OCI-LY7 (cell line): ENCODE measurements at regions not wholly inside any gene's neighbourhood (a gene's known extent, or its start where the extent isn't known, plus 50 kb on each side); places are given as distances from the start of the nearest gene placed in this dataset.

Source experiments
- BruUV-seq: library from RNA; stranded (reverse); fragments of 400-500 nt; replicated peaks from 2 replicates; lab custom pipeline; 2021; lab: Mats Ljungman, UMichigan
- CTCF ChIA-PET: fragments of 300-600 bp; sonication (Branson Sonifier 250); formaldehyde crosslinking; loops from one replicate; lab custom pipeline; 2022; ENCODE audit warnings: antibody characterized with exemption; ENCODE audit not compliant: unreplicated experiment; lab: Charles Lee
- POLR2A ChIA-PET: fragments of 300-600 bp; sonication (Branson Sonifier 250); formaldehyde crosslinking; loops from one replicate; lab custom pipeline; 2022; ENCODE audit warnings: antibody characterized with exemption; lab: Charles Lee
- DNase-seq: peaks from one replicate; pipeline ENCODE4 v3.0.0-alpha.2; 2015; ENCODE audit warnings: low spot score
- H2AFZ ChIP-seq: fragments of 200-600 bp; sonication (generic), shearing (Covaris generic); 2 replicates; pipeline ENCODE4 v1.6.1; 2014; ENCODE audit warnings: mild to moderate bottlenecking, antibody characterized with exemption, low read length, moderate library complexity
- H3K27ac ChIP-seq: fragments of 200-600 bp; sonication (generic); 2 replicates; pipeline ENCODE4 v1.5.1; 2014; ENCODE audit warnings: mixed run types, low read depth, mild to moderate bottlenecking, moderate library complexity, low read length, inconsistent platforms; ENCODE audit not compliant: poor library complexity, severe bottlenecking
- H3K36me3 ChIP-seq: fragments of 200-600 bp; sonication (generic); 2 replicates; pipeline ENCODE4 v1.6.1; 2014; ENCODE audit warnings: mild to moderate bottlenecking, antibody characterized with exemption, low read length, moderate library complexity, mixed read lengths; ENCODE audit not compliant: insufficient read depth
- H3K4me1 ChIP-seq: fragments of 200-600 bp; sonication (generic); 2 replicates; pipeline ENCODE4 v1.5.1; 2014; ENCODE audit warnings: mild to moderate bottlenecking, low read length; ENCODE audit not compliant: insufficient read depth, poor library complexity, severe bottlenecking
- H3K4me2 ChIP-seq: fragments of 200-600 bp; sonication (generic); 2 replicates; pipeline ENCODE4 v1.6.1; 2014; ENCODE audit warnings: mild to moderate bottlenecking, low read length
- H3K4me3 ChIP-seq: fragments of 200-600 bp; sonication (generic); 2 replicates; pipeline ENCODE4 v1.5.1; 2014; ENCODE audit warnings: mild to moderate bottlenecking, low read depth, low read length; ENCODE audit not compliant: poor library complexity, severe bottlenecking
- H3K79me2 ChIP-seq: fragments of 200-600 bp; sonication (generic); 2 replicates; pipeline ENCODE4 v1.6.1; 2016; ENCODE audit warnings: low read depth, mild to moderate bottlenecking, low read length, moderate library complexity, mixed read lengths; ENCODE audit not compliant: insufficient read depth
- H3K9me2 ChIP-seq: fragments of 200-600 bp; sonication (generic); 2 replicates; pipeline ENCODE4 v1.6.1; 2016; ENCODE audit warnings: mild to moderate bottlenecking, low read length, mixed read lengths; ENCODE audit not compliant: insufficient read depth
- H3K9me3 ChIP-seq: fragments of 200-600 bp; sonication (generic); 2 replicates; pipeline ENCODE4 v1.6.1; 2014; ENCODE audit warnings: mild to moderate bottlenecking, mixed run types, low read length, mixed read lengths
- H4K20me1 ChIP-seq: fragments of 200-600 bp; sonication (generic); 2 replicates; pipeline ENCODE4 v1.6.1; 2014; ENCODE audit warnings: mild to moderate bottlenecking, antibody characterized with exemption, low read length, moderate library complexity, mixed read lengths; ENCODE audit not compliant: insufficient read depth
- CTCF ChIP-seq: fragments of 200-600 bp; sonication (generic); conservative IDR thresholded peaks from 2 replicates; pipeline ENCODE4 v1.5.1; 2014; ENCODE audit warnings: mild to moderate bottlenecking, antibody characterized with exemption, low read length, moderate library complexity, mixed read lengths
- EZH2phosphoT487 ChIP-seq: fragments of 200-600 bp; sonication (generic); IDR thresholded peaks from 2 replicates; pipeline ENCODE4 v1.6.1; 2018; ENCODE audit warnings: low read depth, borderline replicate concordance, mild to moderate bottlenecking, mixed run types, antibody characterized with exemption, low read length, moderate library complexity, mixed read lengths
- intact Hi-C: fragments of 100-400 bp; cut with micrococcal nuclease; formaldehyde crosslinking; loops from one replicate; pipeline ENCODE4 v1.10.0; 2022; ENCODE audit not compliant: unreplicated experiment

GRCh38 chrX:39755143-39756032 lies 342.4 kb downstream of the BCOR start:
- no TSS peak for BruUV-seq
- H3K9me2 ChIP-seq: no peaks in the 10 kb centered on the region
- peak overlapping the region; percentile 96 for H2AFZ ChIP-seq
- intact Hi-C loops: no loop called here
- no peaks in the 10 kb centered on the region for H4K20me1 ChIP-seq
- peak; percentile 75 for DNase-seq
- no peaks in the 10 kb centered on the region for H3K9me3 ChIP-seq
- TF ChIP-seq CTCF: no peak
- no peak for TF ChIP-seq EZH2phosphoT487
- ChIA-PET POLR2A (interaction anchor here (0.5 to 1.2 kb wide), 2 partner anchors 11 to 44 kb away, joined by 3 to 4 read pairs; no protein-coding TSS in a partner anchor), CTCF (interaction anchor here (0.6 kb wide), 1 partner anchor 944 kb away, joined by 3 read pairs; no protein-coding TSS in a partner anchor)
- H3K36me3 ChIP-seq: no peaks in the 10 kb centered on the region
- peaks cover 65% of the 10 kb centered on the region for H3K4me1 ChIP-seq
- no peak overlapping the region for H3K4me3 ChIP-seq
- H3K27ac ChIP-seq: peak overlapping the region; percentile 70
- H3K4me2 ChIP-seq: peak overlapping the region; percentile 58
- no peaks in the 10 kb centered on the region for H3K79me2 ChIP-seq

GRCh38 chrX:39756086-39756883 lies 341.5 kb downstream of the BCOR start:
- no peak for TF ChIP-seq CTCF
- TF ChIP-seq EZH2phosphoT487: no peak
- H3K4me2 ChIP-seq: peak overlapping the region; percentile 58
- POLR2A ChIA-PET: interaction anchor here (0.8 to 1.2 kb wide), 2 partner anchors 8 to 12 kb away, joined by 3 to 4 read pairs; no protein-coding TSS in a partner anchor

More at GRCh38 chrX:39756086-39756883, 341.5 kb downstream of the BCOR start:
- CTCF ChIA-PET: interaction anchor here (0.5 to 0.6 kb wide), 2 partner anchors 19 to 392 kb away, joined by 3 to 5 read pairs; no protein-coding TSS in a partner anchor
- Histone ChIP-seq H3K27ac (peak overlapping the region; percentile 70), H3K4me3 (no peak overlapping the region), H3K36me3 (no peaks in the 10 kb centered on the region), H2AFZ (peak overlapping the region; percentile 96; the same call in 1 of the 2 replicates), H4K20me1 (no peaks in the 10 kb centered on the region), H3K9me2 (no peaks in the 10 kb centered on the region), H3K9me3 (no peaks in the 10 kb centered on the region), H3K4me1 (peaks cover 65% of the 10 kb centered on the region), H3K79me2 (no peaks in the 10 kb centered on the region)
- BruUV-seq: no TSS peak
- DNase-seq: no peak
- intact Hi-C loops: no loop called here
